RCC 7860 (cell line): ENCODE measurements at regions not wholly inside any gene's neighbourhood (a gene's known extent, or its start where the extent isn't known, plus 50 kb on each side); places are given as distances from the start of the nearest gene placed in this dataset.
"Not testable (repeated sequence)": the region's sequence is repeated elsewhere in the genome, so short reads cannot be mapped to it uniquely, and the experiment has no call there.

Experiments
- DNase-seq: peaks from one replicate; pipeline ENCODE4 v3.0.0-alpha.2; 2015; ENCODE audit warnings: low spot score
- FAIRE-seq: peaks from 2 replicates; lab custom pipeline; 2012; peaks lifted over from hg19 to GRCh38; lab: Jason Lieb, UNC

DNA sequence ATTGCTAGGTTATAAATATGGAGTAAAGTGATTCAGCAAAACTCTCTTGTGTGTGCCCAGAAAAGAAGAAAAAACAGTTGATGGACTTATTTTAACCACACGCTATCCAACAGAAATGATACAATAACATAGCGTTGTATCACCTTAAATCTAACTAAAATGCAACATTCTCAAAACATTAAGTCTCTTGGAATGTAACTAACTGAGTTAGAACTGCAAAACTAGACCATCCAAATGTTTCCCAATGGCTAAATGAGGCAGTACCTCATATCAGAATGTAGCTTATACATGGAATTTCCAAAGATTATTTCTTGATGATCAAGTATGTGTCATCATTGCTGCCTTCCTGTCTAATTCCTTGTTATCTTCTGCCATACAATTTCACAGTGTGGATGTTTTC lies 187.9 kb downstream of the CNTN3 start:
- FAIRE-seq (no peak), DNase-seq (no peak)

DNA sequence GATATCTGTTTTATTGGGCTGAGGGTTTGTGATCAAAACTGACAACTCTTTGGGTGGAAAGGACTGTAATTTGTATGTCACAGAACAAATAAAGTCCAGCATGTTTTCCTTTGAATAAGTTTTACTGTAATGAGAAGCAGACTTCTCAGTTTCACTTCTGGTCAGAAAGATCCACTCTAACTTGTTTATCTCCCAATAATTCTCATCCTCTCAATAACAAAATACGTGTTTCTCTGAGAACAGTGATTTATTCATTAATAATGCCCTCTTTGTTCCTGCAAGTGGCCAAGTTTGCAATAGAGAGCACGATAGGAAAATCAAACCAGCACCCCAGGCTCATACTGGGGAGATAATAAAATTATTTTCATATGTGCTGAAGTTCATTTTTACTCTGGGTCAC lies 190.6 kb downstream of the CNTN3 start:
- DNase-seq (no peak), FAIRE-seq (no peak)

DNA sequence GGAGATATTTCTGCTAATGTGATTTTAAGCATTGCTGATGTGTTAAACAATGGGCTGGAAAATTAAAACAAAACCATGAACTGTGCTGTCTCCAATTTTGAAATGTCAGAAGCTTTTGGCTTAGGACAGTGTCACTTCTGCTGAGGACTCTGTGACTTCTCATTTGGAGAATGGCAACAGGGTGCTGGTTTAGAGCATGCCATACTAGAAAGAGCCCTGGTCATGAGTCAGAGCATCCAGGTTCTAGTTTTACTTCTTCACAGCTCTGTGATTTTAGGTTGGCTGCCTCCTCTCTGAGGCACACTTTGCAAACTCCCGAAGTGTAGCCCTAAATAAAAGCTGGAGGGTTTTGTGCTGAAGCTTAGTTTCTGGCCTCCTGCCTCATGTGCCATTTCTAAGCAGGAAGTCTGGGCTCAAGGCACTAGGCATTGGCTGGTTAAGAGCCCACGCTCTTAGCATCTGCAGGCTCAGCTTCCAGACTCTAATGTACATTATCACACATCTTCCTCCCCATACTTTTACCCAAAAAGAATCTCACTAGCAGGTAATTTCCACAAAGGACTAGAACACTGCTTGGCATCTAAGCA lies 193.8 kb downstream of the CNTN3 start:
- no peak for FAIRE-seq

DNA sequence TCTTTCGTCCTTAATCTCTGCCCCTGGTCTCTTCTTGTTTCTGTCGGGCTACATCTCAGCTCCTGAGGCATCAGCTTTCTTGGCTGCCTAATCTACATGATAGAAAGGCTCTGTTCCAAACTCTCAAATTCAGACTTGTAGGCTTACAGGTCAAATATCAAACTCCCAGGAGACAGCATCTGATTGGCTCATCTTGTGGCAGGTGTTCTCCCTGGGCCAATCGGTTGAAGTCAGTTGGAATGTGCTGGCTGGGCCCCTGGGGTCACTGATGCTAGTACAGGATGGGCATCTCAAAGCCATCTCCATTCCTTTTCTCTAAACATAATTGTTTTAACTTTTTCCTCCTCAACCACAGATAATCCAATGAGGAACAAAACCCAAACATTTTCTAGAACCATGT lies 198.7 kb downstream of the CNTN3 start:
- no peak for FAIRE-seq
- no peak for DNase-seq

More for the DNA sequence above, 193.8 kb downstream of the CNTN3 start:
- DNase-seq: no peak

DNA sequence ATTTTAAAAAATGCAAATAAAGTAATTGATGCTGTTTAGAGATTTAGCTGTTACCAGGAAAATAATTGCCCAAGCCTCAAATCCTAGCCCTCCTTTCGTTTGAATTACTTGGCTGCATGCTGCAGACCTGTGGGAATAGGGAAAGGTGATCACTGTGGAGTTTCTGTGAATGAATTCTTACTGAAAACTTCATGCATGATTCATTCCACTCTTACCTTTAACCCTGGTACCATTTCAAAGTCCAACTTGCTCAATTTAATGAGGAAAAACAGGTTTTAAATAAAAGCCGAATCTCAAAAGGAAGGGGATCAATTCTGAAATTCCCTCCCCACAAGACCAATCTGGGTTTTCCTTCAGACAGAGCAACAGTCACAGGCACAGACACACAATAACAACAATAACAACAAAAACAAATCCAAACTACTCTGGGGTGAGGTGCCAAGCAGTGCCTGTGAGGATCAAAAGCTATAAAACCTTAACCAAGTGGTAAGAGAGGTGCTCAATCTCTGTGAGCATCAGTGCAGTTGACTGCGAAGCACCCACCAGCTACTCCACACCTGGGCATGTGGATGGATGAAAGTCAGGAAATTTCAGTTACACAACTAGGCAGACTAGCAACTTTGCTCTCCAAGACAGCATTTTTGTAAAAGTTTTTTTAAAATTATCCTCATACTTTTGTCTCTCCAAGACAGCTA lies 200.8 kb downstream of the CNTN3 start:
- DNase-seq (no peak), FAIRE-seq (no peak)

DNA sequence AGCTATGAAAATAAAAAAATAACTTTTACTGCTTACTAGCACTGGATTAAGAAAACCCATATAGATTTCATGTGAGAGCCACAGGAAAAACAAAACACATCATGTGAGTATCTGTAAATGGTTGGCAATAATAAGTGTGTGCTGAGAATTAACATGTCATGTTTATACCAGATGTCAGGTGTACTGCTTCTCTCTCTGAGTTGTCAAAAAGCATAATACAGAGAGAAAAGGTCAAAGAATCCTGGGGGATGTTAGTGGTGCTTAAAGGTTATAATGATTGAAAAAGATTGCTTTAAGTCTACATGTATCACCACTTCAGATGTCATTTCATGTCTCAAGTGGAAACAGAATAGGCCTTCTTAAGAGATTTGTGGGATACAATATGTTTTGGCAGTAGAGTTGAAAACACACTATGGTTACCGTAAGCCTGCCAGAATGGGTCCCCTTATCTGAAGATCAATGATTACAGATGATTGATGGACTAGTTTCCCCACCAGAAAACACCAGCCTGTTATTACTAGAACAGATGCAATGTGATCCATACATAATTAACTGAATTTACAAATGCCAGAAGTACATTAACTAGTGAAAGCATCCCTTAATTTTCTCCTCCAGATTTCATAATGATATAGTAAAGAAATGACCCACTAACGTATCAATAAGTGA lies 204.1 kb downstream of the CNTN3 start:
- FAIRE-seq: no peak
- DNase-seq: no peak

DNA sequence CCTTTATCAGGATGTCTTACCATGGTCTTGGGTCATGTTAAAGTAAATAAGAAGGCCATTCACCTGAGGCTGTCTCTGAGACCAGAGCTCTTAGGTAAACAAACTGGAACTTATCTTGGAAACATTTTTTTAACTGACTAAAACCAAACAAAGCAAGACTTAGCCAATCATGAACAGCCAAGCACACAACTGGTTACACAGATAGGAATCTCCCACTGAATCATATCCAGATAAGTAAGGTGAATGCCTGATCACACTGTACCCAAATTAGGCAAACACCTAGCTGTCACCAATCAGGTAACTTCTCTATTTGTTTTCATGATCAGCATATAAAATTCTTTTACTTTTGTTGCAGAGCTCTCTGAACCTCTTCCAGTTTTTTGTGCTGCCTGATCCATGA lies 205.4 kb downstream of the CNTN3 start:
- no peak for DNase-seq
- FAIRE-seq: no peak

DNA sequence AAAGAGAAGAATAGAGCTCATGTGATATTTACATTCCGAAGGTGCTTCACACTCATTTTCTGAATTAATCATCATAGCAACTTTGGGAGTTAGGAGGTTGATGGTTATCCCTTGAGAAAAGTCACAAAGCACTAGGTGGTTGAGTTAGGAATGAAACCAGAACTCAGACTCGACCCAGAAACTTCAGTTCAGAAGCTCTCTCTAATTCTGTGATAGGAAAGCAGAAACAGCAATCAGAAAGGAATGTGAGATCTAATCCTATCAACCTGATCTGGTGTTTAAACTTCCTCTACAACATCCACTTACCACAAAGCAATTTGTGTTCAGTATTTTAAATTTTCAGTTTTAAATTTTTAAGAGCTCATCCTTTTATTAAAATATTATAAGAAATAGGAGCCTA lies 211.2 kb downstream of the CNTN3 start:
- DNase-seq: no peak
- no peak for FAIRE-seq

DNA sequence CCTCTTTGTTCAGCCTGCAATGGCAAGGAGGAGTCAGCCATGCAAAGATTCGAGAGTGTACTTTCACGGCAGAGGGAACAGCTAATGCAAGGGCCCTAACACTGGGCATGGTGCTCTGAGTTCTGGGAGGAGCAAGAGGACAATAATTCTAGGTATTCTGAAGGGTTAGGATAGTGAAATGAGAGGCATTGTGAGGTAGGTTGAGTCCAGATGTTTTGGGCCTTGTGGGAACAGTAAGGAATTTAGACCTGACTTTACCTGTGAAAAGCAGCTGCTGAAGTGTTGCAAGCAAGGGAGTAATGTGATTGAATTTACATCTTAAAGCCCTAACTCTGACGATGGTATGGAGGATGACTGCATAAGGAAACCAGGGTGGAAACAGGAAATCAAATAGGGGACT lies 211.6 kb downstream of the CNTN3 start:
- DNase-seq (no peak), FAIRE-seq (no peak)

DNA sequence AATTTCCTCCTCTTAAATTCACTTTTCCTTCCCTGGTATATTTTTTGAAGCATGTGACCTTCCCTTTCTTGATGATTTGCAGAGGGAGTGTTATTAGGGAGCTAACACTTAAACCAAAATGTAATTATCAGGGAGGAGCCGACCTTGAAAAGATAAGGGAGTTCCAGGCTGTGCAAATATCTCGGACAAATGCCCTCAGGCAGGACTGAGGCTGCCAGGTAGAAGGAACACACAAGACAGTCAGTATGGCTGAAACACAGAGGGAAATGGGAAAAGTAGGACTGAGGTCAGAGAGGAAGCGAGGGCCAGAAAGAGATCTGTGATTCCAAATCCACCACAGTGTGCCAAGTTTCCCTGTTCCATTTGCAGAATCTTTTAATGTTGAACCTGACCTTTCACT lies 221.0 kb downstream of the CNTN3 start:
- no peak for FAIRE-seq

DNA sequence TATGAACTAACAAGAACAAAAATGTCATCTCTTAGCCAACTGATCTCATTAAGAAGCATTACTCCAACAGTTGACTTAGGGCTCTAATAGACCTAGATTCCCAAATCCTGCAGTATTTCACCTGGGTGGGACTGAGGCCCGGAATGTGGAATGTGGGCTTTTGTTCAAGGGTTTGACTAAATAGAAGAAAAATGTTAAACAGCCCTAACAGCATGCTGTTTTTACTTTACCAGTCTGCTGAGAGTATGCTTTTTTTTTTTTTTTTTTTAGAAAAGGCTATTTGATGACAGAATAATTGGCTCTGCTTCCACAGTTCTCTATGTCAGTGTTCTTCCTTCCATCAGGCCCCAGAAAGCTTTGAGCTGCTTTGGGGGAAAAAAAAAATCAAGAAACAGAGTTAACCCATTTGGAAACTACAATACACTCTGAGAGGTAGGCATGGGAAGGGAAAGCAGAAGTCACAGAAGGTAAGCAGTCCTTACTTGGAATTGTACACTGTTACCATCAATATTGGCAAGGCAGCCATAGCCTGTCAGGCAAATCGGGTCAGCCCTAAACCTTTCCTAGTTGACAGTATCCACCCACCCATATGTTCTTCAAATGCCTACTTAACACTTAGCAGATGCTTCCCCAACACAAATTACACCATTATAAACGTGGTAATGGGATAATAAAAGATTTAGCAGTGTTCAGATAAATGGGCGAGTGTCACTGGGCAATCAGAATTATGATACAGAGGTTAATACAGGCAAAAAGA lies 224.2 kb downstream of the CNTN3 start:
- no peak for FAIRE-seq
- no peak for DNase-seq

More for the DNA sequence above, 221.0 kb downstream of the CNTN3 start:
- DNase-seq: no peak

DNA sequence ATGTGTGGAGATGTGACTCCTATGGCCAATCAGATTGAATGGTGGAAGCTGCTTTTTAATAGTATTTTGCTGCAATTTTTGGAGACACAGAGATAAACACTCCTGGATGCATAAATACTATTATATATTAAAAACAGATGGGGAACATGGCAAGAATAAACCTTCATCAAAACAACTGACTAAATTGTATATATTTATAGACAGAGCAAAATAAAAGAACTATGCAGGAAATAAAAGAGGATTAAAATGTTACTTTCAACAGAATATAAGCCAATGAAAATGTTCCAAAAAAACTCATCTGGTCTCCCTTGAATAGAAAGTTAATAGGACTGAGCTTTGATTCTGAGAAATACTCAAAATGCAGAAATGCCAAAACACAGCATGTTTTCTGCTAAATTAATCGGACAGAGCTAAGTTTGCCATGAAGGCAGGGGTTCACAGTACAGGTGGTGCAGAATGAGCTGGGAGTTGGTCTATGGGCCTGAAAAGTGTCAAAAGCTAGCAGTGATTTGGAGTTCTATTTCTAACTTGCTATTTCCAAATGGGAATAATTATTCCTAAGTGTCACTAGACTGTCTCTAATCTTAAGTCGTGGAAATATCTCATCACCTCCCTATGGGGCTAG lies 227.2 kb downstream of the CNTN3 start:
- FAIRE-seq (no peak), DNase-seq (no peak)

DNA sequence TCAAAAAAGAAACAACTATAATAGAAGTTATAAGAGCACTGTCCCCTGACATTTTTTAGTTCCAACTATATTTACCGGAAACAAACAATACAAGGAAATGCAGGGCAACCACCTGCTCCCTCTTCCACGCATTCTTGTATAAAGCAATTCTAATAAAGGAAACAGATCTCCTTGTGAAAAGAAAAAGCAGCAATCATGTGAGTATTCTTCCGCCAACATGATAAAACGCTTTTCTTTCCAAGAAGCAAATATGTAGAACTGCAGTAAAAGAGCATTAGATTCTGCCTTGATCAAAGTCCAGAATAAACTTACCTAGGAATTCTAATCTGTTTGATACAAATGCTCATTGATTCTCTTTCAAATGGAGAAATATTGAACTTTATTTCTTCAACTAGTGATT lies 230.3 kb downstream of the CNTN3 start:
- FAIRE-seq (no peak), DNase-seq (no peak)

DNA sequence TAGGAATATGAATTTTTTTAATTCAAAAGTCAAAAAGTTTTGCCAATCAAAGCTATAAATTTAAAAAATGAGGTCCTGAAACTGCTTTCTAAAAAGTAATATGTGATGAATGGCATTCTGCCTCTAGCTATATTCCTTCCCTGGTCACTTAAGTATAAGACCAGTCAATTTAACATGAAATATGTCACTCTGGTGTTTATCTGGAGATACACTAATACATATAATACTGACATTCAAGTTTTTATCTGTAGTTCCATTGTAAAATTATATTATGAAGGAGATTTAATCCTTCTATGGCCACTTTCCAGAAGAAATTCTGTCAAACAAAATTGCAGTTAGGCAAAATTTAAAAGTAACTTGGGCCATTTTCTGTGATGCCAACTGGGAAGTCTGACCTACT lies 236.8 kb downstream of the CNTN3 start:
- DNase-seq (no peak), FAIRE-seq (no peak)

DNA sequence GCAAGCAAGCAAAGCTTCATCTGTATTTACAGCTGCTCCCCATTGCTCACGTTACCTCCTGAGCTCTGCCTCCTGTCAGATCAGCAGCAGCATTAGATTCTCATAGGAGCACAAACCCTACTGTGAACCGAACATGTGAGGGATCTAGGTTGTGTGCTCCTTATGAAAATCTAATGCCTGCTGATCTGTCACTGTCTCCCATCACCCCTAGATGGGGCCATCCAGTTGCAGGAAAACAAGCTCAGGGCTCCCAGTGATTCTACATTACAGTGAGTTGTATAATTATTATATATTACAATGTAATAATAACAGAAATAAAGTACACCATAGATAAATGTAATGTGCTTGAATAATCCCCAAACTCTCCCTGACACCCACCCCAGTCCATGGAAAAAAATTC lies 238.1 kb downstream of the CNTN3 start:
- not testable (repeated sequence) for FAIRE-seq, DNase-seq

DNA sequence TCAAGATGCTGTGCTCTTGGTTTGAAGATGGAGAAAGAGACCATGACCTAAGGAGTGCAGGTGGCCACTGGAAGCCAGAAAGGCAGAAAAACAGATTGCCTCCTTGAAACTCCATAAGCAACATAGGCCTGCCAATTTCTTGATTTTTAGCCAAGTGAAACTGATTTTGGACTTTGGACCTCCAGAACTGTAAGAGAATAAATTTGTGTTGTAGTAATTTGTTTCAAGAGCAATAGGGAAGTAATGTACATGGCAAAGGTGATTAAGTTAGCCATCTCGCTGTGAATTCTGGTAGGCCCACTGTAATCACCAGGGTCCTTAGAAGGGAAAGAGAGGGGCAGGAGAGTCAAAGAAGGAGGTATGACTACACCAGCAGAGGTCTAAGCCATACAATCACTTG lies 238.8 kb downstream of the CNTN3 start:
- DNase-seq: no peak
- no peak for FAIRE-seq

DNA sequence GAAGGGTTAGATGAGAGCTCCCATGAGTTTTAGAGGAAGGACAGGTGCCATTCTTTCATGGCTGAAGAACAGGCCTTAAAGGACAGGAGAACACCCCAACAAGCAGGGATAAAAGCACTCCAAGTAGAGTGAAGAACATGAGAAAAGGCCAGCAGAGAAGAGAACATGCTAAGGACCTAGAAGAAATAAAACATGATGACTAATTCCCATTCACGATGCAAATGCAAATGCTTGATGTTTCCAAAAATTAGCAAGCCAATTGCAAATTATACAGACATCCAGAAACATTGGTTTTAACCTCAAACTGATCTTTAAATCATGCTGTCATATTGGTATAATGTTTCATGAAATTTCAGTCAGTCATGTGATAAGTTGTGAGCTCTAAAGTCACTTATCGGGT lies 241.7 kb downstream of the CNTN3 start:
- FAIRE-seq: no peak
- no peak for DNase-seq

DNA sequence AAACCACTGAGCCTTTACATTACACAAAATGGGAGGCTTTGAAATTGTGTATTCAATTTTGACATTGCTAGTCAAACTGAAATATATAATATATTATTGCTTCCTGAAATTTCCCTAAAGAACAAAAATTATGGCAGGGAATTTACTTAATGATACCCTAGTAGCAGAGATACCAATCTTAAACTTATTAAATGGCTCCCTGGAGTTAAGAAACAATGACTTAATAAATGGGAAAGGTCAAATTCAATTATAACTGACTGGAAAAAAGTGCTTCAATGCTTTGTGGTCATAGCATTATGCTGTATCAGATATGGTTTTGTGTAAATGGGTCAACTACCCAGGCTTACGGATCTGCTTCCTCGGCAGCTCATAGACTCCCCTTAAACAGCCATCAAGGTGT lies 244.1 kb downstream of the CNTN3 start:
- DNase-seq (no peak), FAIRE-seq (no peak)

DNA sequence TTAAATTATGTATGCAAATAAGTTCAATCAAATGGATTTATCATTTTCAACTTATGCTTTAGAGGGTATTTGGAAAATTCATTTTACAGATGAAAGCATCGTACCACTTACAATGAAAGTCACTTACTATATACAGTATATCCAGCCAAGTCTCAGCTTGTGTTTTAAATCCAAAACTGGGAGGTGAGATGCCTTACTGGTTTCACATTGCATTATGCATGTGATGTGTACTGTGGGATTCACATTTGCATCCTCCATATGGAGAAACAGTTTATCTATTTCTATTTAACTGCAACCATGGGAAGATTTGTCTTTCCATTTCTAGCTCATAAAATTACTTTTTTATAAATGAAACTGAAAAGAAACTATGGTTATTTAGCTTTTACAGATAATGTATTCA lies 248.1 kb downstream of the CNTN3 start:
- DNase-seq (no peak), FAIRE-seq (no peak)

DNA sequence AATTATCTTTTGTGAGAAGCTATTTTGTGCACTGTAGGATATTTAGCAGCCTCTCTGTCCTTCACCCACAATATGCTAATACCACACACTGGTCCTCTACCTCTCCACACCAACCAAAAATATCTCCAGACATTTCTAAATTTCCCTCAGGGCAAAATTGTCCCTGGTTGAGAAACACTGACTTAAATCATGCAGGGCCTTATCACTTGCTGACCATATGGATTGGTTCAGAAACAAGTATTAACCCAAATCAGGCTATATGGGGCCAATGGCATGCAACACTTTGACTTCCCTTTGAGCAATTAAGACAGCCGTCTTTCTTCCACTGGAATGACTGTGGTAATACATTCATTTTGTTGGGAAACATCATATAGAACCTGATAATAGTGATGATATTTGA lies 251.1 kb downstream of the CNTN3 start:
- DNase-seq (no peak), FAIRE-seq (no peak)

DNA sequence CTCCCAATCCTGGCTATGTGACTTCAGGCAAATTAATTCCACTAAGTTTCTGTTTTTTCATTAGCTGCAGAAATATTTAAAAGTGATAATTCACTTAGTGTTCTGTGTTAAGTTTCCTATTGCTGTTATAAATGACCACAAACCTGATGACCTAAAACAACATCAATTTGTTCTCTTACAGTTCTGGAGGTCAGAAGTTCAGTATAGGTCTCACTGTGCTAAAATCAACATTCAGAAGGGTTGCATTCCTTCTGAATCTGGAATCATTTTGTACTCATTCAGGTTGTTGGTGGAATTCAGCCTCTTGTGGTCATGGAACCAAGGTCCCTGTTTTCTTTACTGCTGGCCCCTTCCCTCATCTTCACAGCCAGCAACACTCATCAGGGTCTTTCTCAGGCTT lies 254.1 kb downstream of the CNTN3 start:
- FAIRE-seq (no peak), DNase-seq (no peak)
